ENCODE measurements at regions not wholly inside any gene's neighbourhood (a gene's known extent, or its start where the extent isn't known, plus 50 kb on each side); places are given as distances from the start of the nearest gene placed in this dataset.

- TF ChIP-seq EZH2 (IDR thresholded peaks at IDR 0.05; ENCODE audit: borderline replicate concordance, low read length) (no peak), CTCF (conservative IDR thresholded peaks at IDR 0.05 in 1 of 2, IDR thresholded peaks at IDR 0.05 in 1 of 2; ENCODE audit: extremely low read depth in 1 of 2, insufficient read depth in 1 of 2, low read depth in 1 of 2, low read length in 2 of 2) (no peak)
Observed at GRCh38 chr18:27382567-27383216, 197.6 kb upstream of the CHST9 start.

Data from mammary epithelial cell (primary cell).